CD4-positive, CD25-positive, alpha-beta regulatory T cell (primary cell): ENCODE measurements at regions not wholly inside any gene's neighbourhood (a gene's known extent, or its start where the extent isn't known, plus 50 kb on each side); places are given as distances from the start of the nearest gene placed in this dataset.

Experiments
- ATAC-seq, 2 donors: fragments of 150-1000 bp; cut with Tn5 transposase; one replicate each; pipeline ENCODE4 v1.10.0; 2021; ENCODE audit warnings: low read depth in 2 of 2, moderate number of reproducible peaks in 2 of 2, moderate library complexity in 1 of 2
- DNase-seq, 3 donors: peaks; one replicate each; pipeline versions ENCODE4 v3.0.0 to v3.0.0-alpha.2; 2012 to 2022; ENCODE audit warnings: mixed read lengths in 1 of 3
- H3K27ac ChIP-seq: one replicate; pipeline ENCODE4 v1.7.0; 2013; ENCODE audit warnings: mild to moderate bottlenecking, low read length; ENCODE audit not compliant: insufficient read depth, poor library complexity, severe bottlenecking
- H3K27me3 ChIP-seq: one replicate; pipeline ENCODE4 v1.7.0; 2013; ENCODE audit warnings: low read length; ENCODE audit not compliant: control insufficient read depth, insufficient read depth
- H3K36me3 ChIP-seq: one replicate; pipeline ENCODE4 v1.7.0; 2013; ENCODE audit warnings: mild to moderate bottlenecking, low read length, moderate library complexity; ENCODE audit not compliant: control insufficient read depth, insufficient read depth
- H3K4me1 ChIP-seq: 2 replicates; pipeline ENCODE4 v1.7.0; 2013; ENCODE audit warnings: mild to moderate bottlenecking, low read length; ENCODE audit not compliant: insufficient read depth, control insufficient read depth, poor library complexity, severe bottlenecking
- H3K4me3 ChIP-seq: one replicate; pipeline ENCODE4 v1.7.0; 2013; ENCODE audit warnings: low read depth, mild to moderate bottlenecking, low read length, moderate library complexity
- H3K9me3 ChIP-seq, 2 experiments: 1 replicate in 1 of 2; 2 replicates in 1 of 2; pipeline ENCODE4 v1.7.0; 2013; ENCODE audit warnings: low read length in 2 of 2, mild to moderate bottlenecking in 1 of 2, moderate library complexity in 1 of 2; ENCODE audit not compliant: control insufficient read depth in 2 of 2
- H3K27ac Mint-ChIP-seq, 3 donors: one replicate each; pipeline ENCODE4 v1.8.0; 2020 to 2022; ENCODE audit warnings: mild to moderate bottlenecking in 3 of 3, mixed read lengths in 3 of 3, moderate library complexity in 2 of 3
- H3K27me3 Mint-ChIP-seq: one replicate; pipeline ENCODE4 v1.8.0; 2022; ENCODE audit warnings: mild to moderate bottlenecking, mixed read lengths
- H3K36me3 Mint-ChIP-seq: one replicate; pipeline ENCODE4 v1.8.0; 2020; ENCODE audit warnings: mixed read lengths
- H3K4me1 Mint-ChIP-seq, 4 donors: one replicate each; pipeline ENCODE4 v1.8.0; 2020 to 2022; ENCODE audit warnings: mixed read lengths in 4 of 4, mild to moderate bottlenecking in 1 of 4
- H3K4me3 Mint-ChIP-seq, 4 donors: one replicate each; pipeline ENCODE4 v1.8.0; 2020 to 2022; ENCODE audit warnings: mild to moderate bottlenecking in 4 of 4, mixed read lengths in 4 of 4, moderate library complexity in 3 of 4
- H3K9me3 Mint-ChIP-seq, 7 donors: one replicate each; pipeline ENCODE4 v1.8.0; 2020 to 2022; ENCODE audit warnings: mixed read lengths in 7 of 7, mild to moderate bottlenecking in 3 of 7, moderate library complexity in 2 of 7

DNA sequence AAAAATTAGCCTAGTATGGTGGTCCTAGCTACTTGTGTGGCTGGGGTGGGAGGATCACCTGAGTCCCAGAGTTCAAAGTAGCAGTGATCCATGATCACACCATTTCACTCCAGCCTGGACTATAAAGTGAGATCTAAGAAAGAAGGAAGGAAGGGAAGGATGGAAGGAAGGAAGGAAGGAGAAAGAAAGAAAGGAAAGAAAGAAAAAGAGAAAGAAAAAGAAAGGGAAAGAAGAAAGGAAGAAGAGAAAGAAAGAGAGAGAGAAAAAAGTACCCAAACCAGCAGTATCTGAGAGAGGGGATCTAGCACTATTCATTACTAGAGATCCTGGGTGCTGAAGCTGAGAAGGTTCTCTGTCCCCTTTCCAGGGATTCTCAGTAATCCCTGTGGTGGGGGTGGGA lies 197.8 kb downstream of the CD83 start:
- Mint-ChIP-seq H3K27ac (no peak overlapping the region), H3K4me3 (no peak overlapping the region), H3K9me3 (peaks cover 0 to 4% (median 0%) of the 10 kb centered on the region in 7 donors), H3K4me1 (peaks cover 0 to 4% (median 4%) of the 10 kb centered on the region in 4 donors), H3K27me3 (peaks cover 13% of the 10 kb centered on the region), H3K36me3 (no peaks in the 10 kb centered on the region)
- DNase-seq (no peak), ATAC-seq (no peak)
- H3K27ac ChIP-seq, result no peak overlapping the region
- H3K36me3 ChIP-seq, result no peaks in the 10 kb centered on the region
- no peak overlapping the region for H3K4me3 ChIP-seq
- no peaks in the 10 kb centered on the region for H3K9me3 ChIP-seq
- H3K27me3 ChIP-seq, result no peaks in the 10 kb centered on the region
- no peaks in the 10 kb centered on the region for H3K4me1 ChIP-seq

DNA sequence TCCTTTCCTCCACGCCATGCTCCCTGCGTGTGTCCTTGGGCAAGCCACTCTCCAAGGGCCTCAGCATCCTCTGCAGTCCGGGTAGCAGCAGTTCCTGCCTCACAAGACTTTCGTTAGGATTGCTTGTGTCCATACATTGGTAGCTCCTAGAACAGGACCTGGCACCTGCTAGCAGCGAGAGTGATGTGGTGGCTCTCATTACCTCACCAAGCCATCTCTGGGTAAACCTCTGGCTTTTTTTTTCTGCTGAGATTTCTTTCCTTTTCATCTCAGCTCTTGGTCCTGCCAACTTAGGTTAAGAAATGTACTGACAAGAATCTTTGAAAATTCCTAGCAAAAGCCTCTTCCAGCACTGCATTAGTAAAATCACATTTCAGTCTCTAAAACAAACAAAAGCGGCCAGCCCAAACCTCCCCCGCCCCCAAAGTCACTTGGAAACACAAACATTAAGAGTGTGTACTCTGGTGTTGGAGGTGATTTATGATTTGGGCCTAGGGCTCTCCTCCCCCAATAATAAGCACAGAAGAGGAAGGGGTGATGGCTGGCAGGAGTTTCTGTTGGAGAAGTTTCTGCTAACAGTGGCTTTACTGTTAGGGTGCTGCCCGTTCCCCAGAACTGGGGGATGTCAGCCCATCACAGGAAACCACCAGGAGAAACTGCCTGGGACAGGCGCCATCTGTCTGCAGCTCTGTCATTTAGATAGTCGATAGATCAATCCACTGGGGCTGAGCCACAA lies 199.2 kb downstream of the CD83 start:
- Histone ChIP-seq H3K4me1 (no peaks in the 10 kb centered on the region), H3K36me3 (no peaks in the 10 kb centered on the region), H3K27ac (no peak overlapping the region), H3K27me3 (no peaks in the 10 kb centered on the region), H3K9me3 (no peaks in the 10 kb centered on the region), H3K4me3 (no peak overlapping the region)
- H3K27me3 Mint-ChIP-seq, result peaks cover 15% of the 10 kb centered on the region
- DNase-seq, result peak in 1 of 3 donors; percentile 28
- peaks cover 0 to 4% (median 0%) of the 10 kb centered on the region in 7 donors for H3K9me3 Mint-ChIP-seq
- ATAC-seq, result no peak
- H3K4me3 Mint-ChIP-seq, result no peak overlapping the region
- H3K4me1 Mint-ChIP-seq, result peaks cover 0 to 4% (median 4%) of the 10 kb centered on the region in 4 donors
- H3K27ac Mint-ChIP-seq, result no peak overlapping the region
- no peaks in the 10 kb centered on the region for H3K36me3 Mint-ChIP-seq

DNA sequence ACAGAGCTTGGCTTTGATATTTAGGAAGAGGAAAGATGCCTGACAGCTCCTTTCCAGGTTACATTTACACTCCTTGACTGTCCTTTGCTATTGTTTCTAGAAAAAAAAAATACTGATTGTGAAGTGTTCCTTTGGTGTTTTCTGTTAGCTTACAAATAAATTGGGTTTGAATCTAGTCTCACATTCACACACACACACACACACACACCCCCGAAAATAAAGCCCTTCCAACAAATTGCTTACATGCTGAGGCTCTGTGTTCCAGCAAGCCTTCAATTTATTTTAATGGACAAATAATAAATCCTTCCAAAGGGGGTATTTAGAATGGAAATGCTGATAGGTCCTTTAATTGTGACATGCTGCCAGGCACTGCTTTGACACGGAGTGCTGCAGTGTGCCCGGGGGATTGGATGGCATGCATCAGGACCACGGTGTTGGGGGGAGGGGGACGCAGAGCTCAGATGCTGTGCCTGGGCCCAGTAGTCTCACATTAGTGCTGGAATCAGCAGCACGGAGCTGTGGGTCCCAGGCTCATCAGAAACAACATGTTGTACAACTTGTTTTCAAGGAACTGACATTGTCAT lies 199.9 kb downstream of the CD83 start:
- Histone ChIP-seq H3K4me3 (no peak overlapping the region), H3K27ac (no peak overlapping the region), H3K36me3 (no peaks in the 10 kb centered on the region), H3K9me3 (no peaks in the 10 kb centered on the region), H3K27me3 (peaks cover under 1% of the 10 kb centered on the region), H3K4me1 (no peaks in the 10 kb centered on the region)
- Mint-ChIP-seq H3K27me3 (peaks cover 18% of the 10 kb centered on the region), H3K4me1 (peaks cover 0 to 4% (median 4%) of the 10 kb centered on the region in 4 donors), H3K27ac (peak overlapping the region in 1 of 3 donors; percentile 9), H3K4me3 (no peak overlapping the region), H3K36me3 (no peaks in the 10 kb centered on the region), H3K9me3 (peaks cover 0 to 4% (median 0%) of the 10 kb centered on the region in 7 donors)
- DNase-seq (no peak), ATAC-seq (no peak)

DNA sequence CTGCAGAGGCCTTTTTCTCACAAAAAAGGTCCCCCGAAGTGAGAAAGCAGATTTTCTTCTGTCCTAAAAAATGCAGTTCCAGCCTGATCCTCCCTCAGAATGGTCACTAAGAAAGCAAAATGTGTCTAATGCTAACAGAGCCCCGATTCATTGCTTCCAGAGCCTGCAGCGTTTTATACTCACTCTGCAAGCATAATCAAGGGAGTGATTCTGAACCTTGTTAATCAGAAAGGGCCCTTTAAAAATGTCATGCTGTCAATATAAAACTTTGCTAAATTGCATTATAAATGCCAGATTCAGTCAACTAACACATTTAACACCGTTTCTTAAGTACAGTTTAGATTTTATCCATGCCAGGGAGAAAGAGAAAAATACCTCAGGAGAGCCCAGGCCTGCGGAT lies 202.8 kb downstream of the CD83 start:
- Histone ChIP-seq H3K36me3 (no peaks in the 10 kb centered on the region), H3K4me3 (no peak overlapping the region), H3K27me3 (peaks cover 3% of the 10 kb centered on the region), H3K4me1 (no peaks in the 10 kb centered on the region), H3K9me3 (no peaks in the 10 kb centered on the region), H3K27ac (no peak overlapping the region)
- Mint-ChIP-seq H3K36me3 (no peaks in the 10 kb centered on the region), H3K9me3 (no peaks in the 10 kb centered on the region), H3K4me3 (no peak overlapping the region), H3K4me1 (peaks cover 0 to 4% (median 4%) of the 10 kb centered on the region in 4 donors), H3K27ac (no peak overlapping the region), H3K27me3 (peaks cover 28% of the 10 kb centered on the region)
- DNase-seq, result no peak
- no peak for ATAC-seq

DNA sequence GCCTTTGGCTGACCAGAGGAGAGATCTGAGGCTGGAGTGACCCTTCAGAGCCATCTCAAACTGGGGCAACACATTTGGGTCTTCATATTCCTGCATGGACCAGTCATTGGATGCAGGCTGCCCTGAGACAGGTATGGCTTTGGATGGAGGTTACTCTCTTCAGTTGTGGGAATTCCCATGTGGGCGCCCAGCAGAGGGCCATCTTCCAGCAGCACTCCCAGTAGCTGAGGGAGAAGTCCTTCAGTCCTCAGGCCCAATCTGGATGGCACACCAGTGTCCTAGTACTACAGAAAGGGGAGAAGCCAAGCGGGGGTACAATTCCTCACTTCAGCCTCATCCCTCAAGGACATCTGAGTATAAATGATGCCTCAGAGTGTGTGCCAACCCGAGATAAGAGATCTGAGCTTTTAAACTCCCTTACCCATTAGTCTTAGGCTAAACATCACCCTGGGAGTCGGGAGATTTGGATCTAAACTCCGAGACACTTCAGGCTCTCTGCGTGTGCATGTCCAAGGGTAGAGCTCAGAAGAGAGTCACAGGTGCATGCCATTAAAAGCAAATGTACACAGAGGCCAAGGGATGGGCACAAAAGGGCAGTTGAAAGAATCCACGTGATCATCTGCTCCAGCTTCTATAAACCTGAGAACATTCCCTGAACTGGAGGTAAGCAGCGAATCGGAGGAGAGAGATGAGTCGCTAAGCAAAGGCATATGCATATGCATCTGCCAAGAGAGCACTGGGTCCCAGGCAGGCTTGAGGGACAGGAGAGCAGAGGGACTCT lies 204.6 kb downstream of the CD83 start:
- H3K36me3 ChIP-seq, result no peaks in the 10 kb centered on the region
- Mint-ChIP-seq H3K36me3 (no peaks in the 10 kb centered on the region), H3K9me3 (no peaks in the 10 kb centered on the region), H3K4me1 (peaks cover 0 to 4% (median 0%) of the 10 kb centered on the region in 4 donors), H3K27ac (peak overlapping the region in 1 of 3 donors; percentile 22), H3K27me3 (peaks cover 32% of the 10 kb centered on the region), H3K4me3 (no peak overlapping the region)
- H3K9me3 ChIP-seq, result no peaks in the 10 kb centered on the region
- ATAC-seq (no peak), DNase-seq (no peak)
- H3K4me1 ChIP-seq, result no peaks in the 10 kb centered on the region
- peaks cover 3% of the 10 kb centered on the region for H3K27me3 ChIP-seq
- H3K27ac ChIP-seq, result no peak overlapping the region
- H3K4me3 ChIP-seq, result no peak overlapping the region

DNA sequence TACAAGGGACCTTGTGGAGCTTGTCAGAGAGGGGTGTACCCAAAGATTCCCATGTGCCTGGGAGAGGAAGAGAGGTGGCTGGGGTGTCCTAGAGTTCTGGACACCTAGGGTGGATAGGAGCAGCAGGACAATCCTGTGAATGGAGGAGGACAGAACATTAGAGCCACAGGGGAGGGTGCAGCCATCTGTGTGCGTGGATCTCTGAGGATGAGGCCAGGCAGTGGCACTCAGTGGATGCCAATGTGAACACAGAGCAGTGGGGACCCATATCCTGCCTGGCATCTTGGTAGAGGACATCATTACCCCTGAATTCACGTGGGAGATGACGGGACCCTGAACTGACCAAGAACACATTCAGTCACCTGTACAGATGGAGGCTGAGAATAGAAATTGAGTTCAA lies 205.3 kb downstream of the CD83 start:
- peaks cover 32% of the 10 kb centered on the region for H3K27me3 Mint-ChIP-seq
- H3K4me3 Mint-ChIP-seq, result no peak overlapping the region
- no peak overlapping the region for H3K27ac ChIP-seq
- H3K27me3 ChIP-seq, result peaks cover 3% of the 10 kb centered on the region
- H3K36me3 ChIP-seq, result no peaks in the 10 kb centered on the region
- no peaks in the 10 kb centered on the region for H3K9me3 Mint-ChIP-seq
- peak overlapping the region in 1 of 3 donors; percentile 76 for H3K27ac Mint-ChIP-seq
- H3K36me3 Mint-ChIP-seq, result no peaks in the 10 kb centered on the region
- no peak for ATAC-seq
- H3K4me3 ChIP-seq, result no peak overlapping the region
- peaks cover 0 to 4% (median 0%) of the 10 kb centered on the region in 4 donors for H3K4me1 Mint-ChIP-seq
- no peak for DNase-seq
- no peaks in the 10 kb centered on the region for H3K9me3 ChIP-seq
- no peaks in the 10 kb centered on the region for H3K4me1 ChIP-seq

DNA sequence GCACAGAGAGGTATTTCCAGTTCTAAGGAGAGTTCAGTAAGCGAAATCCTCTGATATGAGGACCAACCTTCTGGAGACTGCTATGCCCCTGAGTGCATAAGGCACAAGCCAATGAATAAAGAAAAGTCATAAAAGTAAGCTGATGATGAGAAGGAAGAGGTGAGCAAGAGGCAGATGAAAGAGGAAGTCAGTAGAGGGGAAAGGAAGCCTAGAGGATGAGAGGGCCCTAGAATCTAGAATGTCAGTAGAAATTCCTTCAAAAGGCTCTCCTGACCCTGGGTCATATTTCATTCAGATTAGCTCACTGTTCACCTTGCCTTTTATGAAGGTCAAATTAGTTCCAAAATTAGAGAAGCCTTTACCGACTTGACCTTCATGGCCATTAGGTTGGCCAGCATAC lies 209.2 kb downstream of the CD83 start:
- Mint-ChIP-seq H3K36me3 (no peaks in the 10 kb centered on the region), H3K4me3 (no peak overlapping the region), H3K27me3 (peaks cover 21% of the 10 kb centered on the region), H3K9me3 (no peaks in the 10 kb centered on the region), H3K4me1 (no peaks in the 10 kb centered on the region), H3K27ac (no peak overlapping the region)
- no peaks in the 10 kb centered on the region for H3K9me3 ChIP-seq
- DNase-seq, result no peak
- no peak overlapping the region for H3K4me3 ChIP-seq
- no peaks in the 10 kb centered on the region for H3K4me1 ChIP-seq
- no peak overlapping the region for H3K27ac ChIP-seq
- ATAC-seq, result no peak
- peaks cover 3% of the 10 kb centered on the region for H3K27me3 ChIP-seq
- H3K36me3 ChIP-seq, result no peaks in the 10 kb centered on the region
